OCI-LY7 (cell line): ENCODE measurements at regions not wholly inside any gene's neighbourhood (a gene's known extent, or its start where the extent isn't known, plus 50 kb on each side); places are given as distances from the start of the nearest gene placed in this dataset.

Source experiments
- BruUV-seq: library from RNA; stranded (reverse); fragments of 400-500 nt; replicated peaks from 2 replicates; lab custom pipeline; 2021; lab: Mats Ljungman, UMichigan
- CTCF ChIA-PET: fragments of 300-600 bp; sonication (Branson Sonifier 250); formaldehyde crosslinking; loops from one replicate; lab custom pipeline; 2022; ENCODE audit warnings: antibody characterized with exemption; ENCODE audit not compliant: unreplicated experiment; lab: Charles Lee
- POLR2A ChIA-PET: fragments of 300-600 bp; sonication (Branson Sonifier 250); formaldehyde crosslinking; loops from one replicate; lab custom pipeline; 2022; ENCODE audit warnings: antibody characterized with exemption; lab: Charles Lee
- DNase-seq: peaks from one replicate; pipeline ENCODE4 v3.0.0-alpha.2; 2015; ENCODE audit warnings: low spot score
- H2AFZ ChIP-seq: fragments of 200-600 bp; sonication (generic), shearing (Covaris generic); 2 replicates; pipeline ENCODE4 v1.6.1; 2014; ENCODE audit warnings: mild to moderate bottlenecking, antibody characterized with exemption, low read length, moderate library complexity
- H3K27ac ChIP-seq: fragments of 200-600 bp; sonication (generic); 2 replicates; pipeline ENCODE4 v1.5.1; 2014; ENCODE audit warnings: mixed run types, low read depth, mild to moderate bottlenecking, moderate library complexity, low read length, inconsistent platforms; ENCODE audit not compliant: poor library complexity, severe bottlenecking
- H3K36me3 ChIP-seq: fragments of 200-600 bp; sonication (generic); 2 replicates; pipeline ENCODE4 v1.6.1; 2014; ENCODE audit warnings: mild to moderate bottlenecking, antibody characterized with exemption, low read length, moderate library complexity, mixed read lengths; ENCODE audit not compliant: insufficient read depth
- H3K4me1 ChIP-seq: fragments of 200-600 bp; sonication (generic); 2 replicates; pipeline ENCODE4 v1.5.1; 2014; ENCODE audit warnings: mild to moderate bottlenecking, low read length; ENCODE audit not compliant: insufficient read depth, poor library complexity, severe bottlenecking
- H3K4me2 ChIP-seq: fragments of 200-600 bp; sonication (generic); 2 replicates; pipeline ENCODE4 v1.6.1; 2014; ENCODE audit warnings: mild to moderate bottlenecking, low read length
- H3K4me3 ChIP-seq: fragments of 200-600 bp; sonication (generic); 2 replicates; pipeline ENCODE4 v1.5.1; 2014; ENCODE audit warnings: mild to moderate bottlenecking, low read depth, low read length; ENCODE audit not compliant: poor library complexity, severe bottlenecking
- H3K79me2 ChIP-seq: fragments of 200-600 bp; sonication (generic); 2 replicates; pipeline ENCODE4 v1.6.1; 2016; ENCODE audit warnings: low read depth, mild to moderate bottlenecking, low read length, moderate library complexity, mixed read lengths; ENCODE audit not compliant: insufficient read depth
- H3K9me2 ChIP-seq: fragments of 200-600 bp; sonication (generic); 2 replicates; pipeline ENCODE4 v1.6.1; 2016; ENCODE audit warnings: mild to moderate bottlenecking, low read length, mixed read lengths; ENCODE audit not compliant: insufficient read depth
- H3K9me3 ChIP-seq: fragments of 200-600 bp; sonication (generic); 2 replicates; pipeline ENCODE4 v1.6.1; 2014; ENCODE audit warnings: mild to moderate bottlenecking, mixed run types, low read length, mixed read lengths
- H4K20me1 ChIP-seq: fragments of 200-600 bp; sonication (generic); 2 replicates; pipeline ENCODE4 v1.6.1; 2014; ENCODE audit warnings: mild to moderate bottlenecking, antibody characterized with exemption, low read length, moderate library complexity, mixed read lengths; ENCODE audit not compliant: insufficient read depth
- CTCF ChIP-seq: fragments of 200-600 bp; sonication (generic); conservative IDR thresholded peaks from 2 replicates; pipeline ENCODE4 v1.5.1; 2014; ENCODE audit warnings: mild to moderate bottlenecking, antibody characterized with exemption, low read length, moderate library complexity, mixed read lengths
- EZH2phosphoT487 ChIP-seq: fragments of 200-600 bp; sonication (generic); IDR thresholded peaks from 2 replicates; pipeline ENCODE4 v1.6.1; 2018; ENCODE audit warnings: low read depth, borderline replicate concordance, mild to moderate bottlenecking, mixed run types, antibody characterized with exemption, low read length, moderate library complexity, mixed read lengths
- intact Hi-C: fragments of 100-400 bp; cut with micrococcal nuclease; formaldehyde crosslinking; loops from one replicate; pipeline ENCODE4 v1.10.0; 2022; ENCODE audit not compliant: unreplicated experiment

GRCh38 chr21:32184065-32184464, 94.8 kb downstream of the MIS18A start:
- H3K79me2 ChIP-seq = no peaks in the 10 kb centered on the region

GRCh38 chr21:32183396-32183795, 95.5 kb downstream of the MIS18A start:
- Histone ChIP-seq H3K4me3 (no peak overlapping the region), H3K4me2 (no peak overlapping the region), H4K20me1 (no peaks in the 10 kb centered on the region), H3K9me2 (no peaks in the 10 kb centered on the region), H3K79me2 (no peaks in the 10 kb centered on the region), H3K4me1 (no peaks in the 10 kb centered on the region), H3K27ac (no peak overlapping the region), H3K9me3 (no peaks in the 10 kb centered on the region), H2AFZ (no peak overlapping the region), H3K36me3 (no peaks in the 10 kb centered on the region)
- CTCF ChIA-PET = no interaction called here
- no peak for DNase-seq
- no peak for TF ChIP-seq CTCF
- no peak for TF ChIP-seq EZH2phosphoT487
- BruUV-seq = no TSS peak
- POLR2A ChIA-PET = no interaction called here
- intact Hi-C loops = no loop called here

More at GRCh38 chr21:32184065-32184464, 94.8 kb downstream of the MIS18A start:
- TF ChIP-seq EZH2phosphoT487 = no peak
- TF ChIP-seq CTCF = no peak
- H3K4me1 ChIP-seq = no peaks in the 10 kb centered on the region
- ChIA-PET CTCF (no interaction called here), POLR2A (no interaction called here)
- H3K4me2 ChIP-seq = no peak overlapping the region
- H3K27ac ChIP-seq = no peak overlapping the region
- no TSS peak for BruUV-seq
- DNase-seq = no peak
- no peaks in the 10 kb centered on the region for H3K9me3 ChIP-seq
- H4K20me1 ChIP-seq = no peaks in the 10 kb centered on the region
- no peak overlapping the region for H3K4me3 ChIP-seq
- intact Hi-C loops = no loop called here
- H3K9me2 ChIP-seq = no peaks in the 10 kb centered on the region
- H2AFZ ChIP-seq = no peak overlapping the region
- H3K36me3 ChIP-seq = no peaks in the 10 kb centered on the region

GRCh38 chr21:32182449-32182848, 96.4 kb downstream of the MIS18A start:
- TF ChIP-seq CTCF = no peak
- TF ChIP-seq EZH2phosphoT487 = no peak
- Histone ChIP-seq H3K4me2 (no peak overlapping the region), H2AFZ (no peak overlapping the region), H3K27ac (no peak overlapping the region), H3K9me3 (no peaks in the 10 kb centered on the region), H4K20me1 (no peaks in the 10 kb centered on the region), H3K4me3 (no peak overlapping the region), H3K79me2 (no peaks in the 10 kb centered on the region), H3K36me3 (no peaks in the 10 kb centered on the region), H3K9me2 (no peaks in the 10 kb centered on the region), H3K4me1 (no peaks in the 10 kb centered on the region)
- ChIA-PET POLR2A (no interaction called here), CTCF (no interaction called here)
- no peak for DNase-seq
- BruUV-seq = no TSS peak
- intact Hi-C loops = no loop called here
